ENCODE measurements at regions not wholly inside any gene's neighbourhood (a gene's known extent, or its start where the extent isn't known, plus 50 kb on each side); places are given as distances from the start of the nearest gene placed in this dataset.

DNA sequence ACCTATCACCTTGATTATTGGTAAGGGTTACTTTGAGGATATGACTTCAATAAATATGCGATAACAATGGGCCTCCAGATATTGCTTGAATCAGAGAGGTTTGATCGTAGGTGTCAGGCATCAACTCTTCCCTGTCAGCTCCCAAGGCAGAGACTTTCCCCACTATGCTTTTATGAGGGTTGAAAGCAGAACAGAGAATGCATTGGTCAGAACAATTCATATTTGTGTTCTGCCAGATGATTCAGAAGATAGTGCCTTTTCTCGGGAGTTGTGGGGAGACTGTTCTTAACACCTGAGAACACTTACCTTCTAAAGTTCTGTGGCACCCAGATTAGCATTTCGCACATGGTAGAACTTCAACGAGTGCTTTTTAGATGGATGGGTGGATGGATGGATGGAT is 386.3 kb upstream of the CADM1 start:
- DNase-seq (ENCODE audit: low read depth) = no peak
- TF ChIP-seq, protein P1, sequence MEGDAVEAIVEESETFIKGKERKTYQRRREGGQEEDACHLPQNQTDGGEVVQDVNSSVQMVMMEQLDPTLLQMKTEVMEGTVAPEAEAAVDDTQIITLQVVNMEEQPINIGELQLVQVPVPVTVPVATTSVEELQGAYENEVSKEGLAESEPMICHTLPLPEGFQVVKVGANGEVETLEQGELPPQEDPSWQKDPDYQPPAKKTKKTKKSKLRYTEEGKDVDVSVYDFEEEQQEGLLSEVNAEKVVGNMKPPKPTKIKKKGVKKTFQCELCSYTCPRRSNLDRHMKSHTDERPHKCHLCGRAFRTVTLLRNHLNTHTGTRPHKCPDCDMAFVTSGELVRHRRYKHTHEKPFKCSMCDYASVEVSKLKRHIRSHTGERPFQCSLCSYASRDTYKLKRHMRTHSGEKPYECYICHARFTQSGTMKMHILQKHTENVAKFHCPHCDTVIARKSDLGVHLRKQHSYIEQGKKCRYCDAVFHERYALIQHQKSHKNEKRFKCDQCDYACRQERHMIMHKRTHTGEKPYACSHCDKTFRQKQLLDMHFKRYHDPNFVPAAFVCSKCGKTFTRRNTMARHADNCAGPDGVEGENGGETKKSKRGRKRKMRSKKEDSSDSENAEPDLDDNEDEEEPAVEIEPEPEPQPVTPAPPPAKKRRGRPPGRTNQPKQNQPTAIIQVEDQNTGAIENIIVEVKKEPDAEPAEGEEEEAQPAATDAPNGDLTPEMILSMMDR (IDR thresholded peaks at IDR 0.05; ENCODE audit: low read depth, low read length, missing control alignments) = no peak
- no peak overlapping the region for H3K4me3 ChIP-seq (ENCODE audit: low read depth, low read length)
- in situ Hi-C loops (cut with HindIII; ENCODE audit: low sequenced_read_pairs) = no loop called here

GRCh38 chr11:115889712-115890111 is 385.5 kb upstream of the CADM1 start:
- TF ChIP-seq, protein P1 (IDR thresholded peaks at IDR 0.05; ENCODE audit: low read depth, low read length, missing control alignments) = no peak
- H3K4me3 ChIP-seq (ENCODE audit: low read depth, low read length) = no peak overlapping the region
- DNase-seq (ENCODE audit: low read depth) = no peak
- in situ Hi-C loops (cut with HindIII; ENCODE audit: low sequenced_read_pairs) = no loop called here

- TF ChIP-seq, protein P1 (IDR thresholded peaks at IDR 0.05; ENCODE audit: low read depth, low read length, missing control alignments) = no peak
- no peak for DNase-seq (ENCODE audit: low read depth)
- in situ Hi-C loops (cut with HindIII; ENCODE audit: low sequenced_read_pairs) = no loop called here
- H3K4me3 ChIP-seq (ENCODE audit: low read depth, low read length) = no peak overlapping the region
Measured at GRCh38 chr11:115887727-115888126, 383.5 kb upstream of the CADM1 start.

DNA sequence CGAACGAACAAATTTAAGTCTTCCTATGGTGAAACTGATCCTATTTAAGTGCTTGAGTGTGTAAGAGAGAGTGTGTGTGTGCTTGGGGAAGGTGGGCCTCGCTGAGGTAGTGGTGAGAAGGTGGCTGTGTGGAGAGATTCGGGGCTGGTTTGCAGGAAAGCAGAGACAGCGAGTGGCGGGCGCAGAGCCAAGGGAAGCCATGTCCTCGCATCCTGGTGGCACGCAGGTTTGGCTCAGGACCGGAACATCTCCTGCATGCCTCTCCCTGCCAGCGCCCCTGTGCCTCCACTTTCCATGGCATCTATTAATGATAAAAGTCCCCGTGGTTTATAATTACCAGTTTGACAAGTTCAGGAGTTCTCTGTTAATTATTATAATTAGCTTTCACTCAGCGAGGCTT is 383.1 kb upstream of the CADM1 start:
- DNase-seq (ENCODE audit: low read depth) = no peak
- TF ChIP-seq, protein P1 (IDR thresholded peaks at IDR 0.05; ENCODE audit: low read depth, low read length, missing control alignments) = no peak
- in situ Hi-C loops (cut with HindIII; ENCODE audit: low sequenced_read_pairs) = no loop called here
- H3K4me3 ChIP-seq (ENCODE audit: low read depth, low read length) = no peak overlapping the region

DNA sequence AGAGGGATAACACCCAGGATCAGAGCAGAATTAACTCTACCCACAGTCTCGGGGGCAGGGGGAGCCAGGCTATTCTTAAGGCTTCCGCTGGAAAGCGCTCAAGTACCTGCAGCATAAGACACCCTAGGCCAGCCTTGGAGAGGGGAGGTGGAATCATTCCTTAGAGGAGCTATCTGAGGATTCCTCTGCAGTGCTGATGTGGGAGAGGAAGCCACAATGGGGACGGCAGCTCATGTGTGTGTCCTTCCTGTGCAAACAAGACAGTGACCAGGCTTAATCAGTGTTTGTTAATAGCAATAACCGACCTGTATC is 382.2 kb upstream of the CADM1 start:
- in situ Hi-C loops (cut with HindIII; ENCODE audit: low sequenced_read_pairs) = no loop called here
- TF ChIP-seq, protein P1 (IDR thresholded peaks at IDR 0.05; ENCODE audit: low read depth, low read length, missing control alignments) = no peak
- H3K4me3 ChIP-seq (ENCODE audit: low read depth, low read length) = no peak overlapping the region
- DNase-seq (ENCODE audit: low read depth) = no peak

- TF ChIP-seq, protein P1 (IDR thresholded peaks at IDR 0.05; ENCODE audit: low read depth, low read length, missing control alignments) = no peak
- no peak overlapping the region for H3K4me3 ChIP-seq (ENCODE audit: low read depth, low read length)
- in situ Hi-C loops (cut with HindIII; ENCODE audit: low sequenced_read_pairs) = no loop called here
- no peak for DNase-seq (ENCODE audit: low read depth)
Measured at GRCh38 chr11:115885535-115886421, 381.6 kb upstream of the CADM1 start.
